ENCODE measurements at regions not wholly inside any gene's neighbourhood (a gene's known extent, or its start where the extent isn't known, plus 50 kb on each side); places are given as distances from the start of the nearest gene placed in this dataset.

DNA sequence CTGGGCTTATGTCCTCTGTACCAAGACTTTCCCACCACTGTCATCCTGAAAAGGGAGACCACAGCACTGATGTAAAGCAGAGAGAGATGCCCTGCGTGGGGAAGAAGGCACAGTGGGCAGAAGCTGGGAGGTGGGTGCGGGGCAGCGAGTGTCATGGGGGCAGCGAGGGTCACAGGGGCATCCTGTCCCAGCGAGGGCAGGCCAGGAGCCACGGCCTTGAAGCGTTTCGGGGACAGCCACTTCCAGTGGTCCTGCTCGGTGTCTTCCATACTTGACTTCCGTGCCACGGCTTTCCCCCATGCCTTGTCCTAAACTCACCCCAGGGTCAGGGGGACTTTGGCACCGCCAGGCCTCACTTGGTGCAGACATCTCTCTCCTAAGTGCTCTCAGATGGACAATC lies 1121.3 kb downstream of the TBC1D22A start:
- Histone ChIP-seq H4K8ac (ENCODE audit: low read depth in 2 of 2, low read length in 2 of 2) (no peak overlapping the region), H3K36me3 (ENCODE audit: control insufficient read depth, insufficient read depth, low read length) (no peaks in the 10 kb centered on the region), H3K4ac (ENCODE audit: low read depth, low read length) (no peak overlapping the region), H4K5ac (ENCODE audit: low read depth, low read length) (no peak overlapping the region), H4K20me1 (ENCODE audit: insufficient read depth, low read length) (no peaks in the 10 kb centered on the region), H3K14ac (replicated peaks; ENCODE audit: low read depth, low read length) (no peak overlapping the region), H2AK5ac (ENCODE audit: low read depth, low read length) (no peak overlapping the region), H3K79me1 (ENCODE audit: low read depth in 1 of 2, low read length in 2 of 2) (no peaks in the 10 kb centered on the region), H3K18ac (ENCODE audit: low read depth, low read length) (no peak overlapping the region), H2AK9ac (replicated peaks; ENCODE audit: low read depth, low read length, poor library complexity) (no peak overlapping the region), H2BK5ac (ENCODE audit: low read depth, low read length, poor library complexity, severe bottlenecking) (no peak overlapping the region), H3K9ac (ENCODE audit: low read depth, low read length) (no peak overlapping the region), H3K4me1 (ENCODE audit: control insufficient read depth, insufficient read depth, low read length) (no peaks in the 10 kb centered on the region), H3K23ac (ENCODE audit: low read depth, low read length) (no peak overlapping the region), H3K9me3 (ENCODE audit: control insufficient read depth, insufficient read depth, low read length) (peaks cover 64% of the 10 kb centered on the region), H3K56ac (ENCODE audit: extremely low read depth, insufficient read depth, low read length) (no peak overlapping the region), H3K27me3 (ENCODE audit: control insufficient read depth, insufficient read depth, low read length) (no peaks in the 10 kb centered on the region), H3K4me2 (ENCODE audit: low read depth, low read length) (no peak overlapping the region), H2BK20ac (ENCODE audit: low read depth, low read length) (no peak overlapping the region), H2BK15ac (ENCODE audit: low read depth, low read length) (no peak overlapping the region), H4K91ac (ENCODE audit: insufficient read depth, low read depth, low read length) (no peak overlapping the region), H2AFZ (replicated peaks; ENCODE audit: low read length, poor library complexity) (no peak overlapping the region), H3K4me3 (ENCODE audit: insufficient read depth, low read depth, low read length) (no peak overlapping the region), H2BK120ac (ENCODE audit: low read depth, low read length) (no peak overlapping the region), H3K9me1 (ENCODE audit: insufficient read depth, low read length) (no peaks in the 10 kb centered on the region), H3K27ac (ENCODE audit: insufficient read depth, low read length) (no peak overlapping the region)
- no peak for DNase-seq
- no TSS peak for BruUV-seq (replicated peaks)
- dilution Hi-C loops (cut with HindIII; ENCODE audit: low sequenced_read_pairs, unreplicated experiment) (no loop called here), intact Hi-C loops (cut with micrococcal nuclease) (no loop called here), in situ Hi-C loops (cut with MboI; ENCODE audit: low sequenced_read_pairs) (no loop called here)
- no peak for ATAC-seq (ENCODE audit: low read depth)
- POLR2A ChIA-PET (ENCODE audit: unreplicated experiment), result no interaction called here
- CTCF ChIA-PET, result no interaction called here
- 72% methylated on average over 6 of the region's 12 CpGs; no CpG with 5 or more reads in 1 of the 2 experiments for WGBS, 2 experiments (ENCODE audit: extremely low coverage in 2 of 2, insufficient read length in 1 of 2)
- TF ChIP-seq BHLHE40 (IDR thresholded peaks at IDR 0.05; ENCODE audit: low read depth, low read length) (no peak), MAFK (IDR thresholded peaks at IDR 0.05; ENCODE audit: low read depth, low read length) (no peak), RFX5 (IDR thresholded peaks at IDR 0.05; ENCODE audit: low read depth, low read length) (no peak), RCOR1 (IDR thresholded peaks at IDR 0.05; ENCODE audit: insufficient replicate concordance, low read length) (no peak), CHD1 (IDR thresholded peaks at IDR 0.05; ENCODE audit: low read depth, low read length) (no peak)
- TF ChIP-seq, protein P1, sequence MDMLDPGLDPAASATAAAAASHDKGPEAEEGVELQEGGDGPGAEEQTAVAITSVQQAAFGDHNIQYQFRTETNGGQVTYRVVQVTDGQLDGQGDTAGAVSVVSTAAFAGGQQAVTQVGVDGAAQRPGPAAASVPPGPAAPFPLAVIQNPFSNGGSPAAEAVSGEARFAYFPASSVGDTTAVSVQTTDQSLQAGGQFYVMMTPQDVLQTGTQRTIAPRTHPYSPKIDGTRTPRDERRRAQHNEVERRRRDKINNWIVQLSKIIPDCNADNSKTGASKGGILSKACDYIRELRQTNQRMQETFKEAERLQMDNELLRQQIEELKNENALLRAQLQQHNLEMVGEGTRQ (IDR thresholded peaks at IDR 0.05; ENCODE audit: low read depth, low read length), result no peak

Data from IMR-90 (cell line).